ENCODE measurements at regions not wholly inside any gene's neighbourhood (a gene's known extent, or its start where the extent isn't known, plus 50 kb on each side); places are given as distances from the start of the nearest gene placed in this dataset.

- no peak for ATAC-seq (ENCODE audit: low FRiP score in 2 of 2)
- no peak for DNase-seq
- TF ChIP-seq POLR2A (IDR thresholded peaks at IDR 0.05) (no peak), CTCF (IDR thresholded peaks at IDR 0.05) (no peak), POLR2AphosphoS5 (IDR thresholded peaks at IDR 0.05) (no peak), EP300 (IDR thresholded peaks at IDR 0.05) (no peak)
- no peaks in the 10 kb centered on the region for H3K27me3 ChIP-seq
- WGBS, 2 donors, result 87 to 88% methylated on average over 3 of the region's 3 CpGs
- H3K27ac ChIP-seq, result no peak overlapping the region
- H3K36me3 ChIP-seq, result no peaks in the 10 kb centered on the region
- H3K4me3 ChIP-seq, result no peak overlapping the region
- no peaks in the 10 kb centered on the region for H3K4me1 ChIP-seq
- H3K9me3 ChIP-seq, result no peaks in the 10 kb centered on the region
These were observed 118.0 kb downstream of the SINHCAF start for GRCh38 chr12:31207799-31208465.

- ATAC-seq (ENCODE audit: low FRiP score in 2 of 2) (no peak), DNase-seq (no peak)
- 81 to 82% methylated on average over 3 of the region's 3 CpGs for WGBS, 2 donors
- Histone ChIP-seq H3K27ac (no peak overlapping the region), H3K9me3 (no peaks in the 10 kb centered on the region), H3K4me1 (no peaks in the 10 kb centered on the region), H3K36me3 (no peaks in the 10 kb centered on the region), H3K27me3 (no peaks in the 10 kb centered on the region), H3K4me3 (no peak overlapping the region)
- no peak for TF ChIP-seq POLR2AphosphoS5 (IDR thresholded peaks at IDR 0.05)
- no peak for TF ChIP-seq EP300 (IDR thresholded peaks at IDR 0.05)
- no peak for TF ChIP-seq CTCF (IDR thresholded peaks at IDR 0.05)
- TF ChIP-seq POLR2A (IDR thresholded peaks at IDR 0.05), result no peak
These were observed 115.8 kb downstream of the SINHCAF start for GRCh38 chr12:31210104-31210503.

GRCh38 chr12:31210541-31210940, 115.4 kb downstream of the SINHCAF start:
- H3K36me3 ChIP-seq, result no peaks in the 10 kb centered on the region
- H3K4me1 ChIP-seq, result no peaks in the 10 kb centered on the region
- no peaks in the 10 kb centered on the region for H3K9me3 ChIP-seq
- no peak overlapping the region for H3K27ac ChIP-seq
- H3K27me3 ChIP-seq, result no peaks in the 10 kb centered on the region
- ATAC-seq (ENCODE audit: low FRiP score in 2 of 2), result no peak
- 95 to 98% methylated on average over 1 of the region's 1 CpG for whole genome bisulfite sequencing, 2 donors
- no peak for TF ChIP-seq CTCF (IDR thresholded peaks at IDR 0.05)
- no peak for TF ChIP-seq POLR2AphosphoS5 (IDR thresholded peaks at IDR 0.05)
- TF ChIP-seq POLR2A (IDR thresholded peaks at IDR 0.05), result no peak
- no peak for TF ChIP-seq EP300 (IDR thresholded peaks at IDR 0.05)
- H3K4me3 ChIP-seq, result no peak overlapping the region
- no peak for DNase-seq

GRCh38 chr12:31214626-31215517, 111.1 kb downstream of the SINHCAF start:
- DNase-seq (no peak), ATAC-seq (ENCODE audit: low FRiP score in 2 of 2) (no peak)
- Histone ChIP-seq H3K27me3 (no peaks in the 10 kb centered on the region), H3K36me3 (no peaks in the 10 kb centered on the region), H3K9me3 (no peaks in the 10 kb centered on the region), H3K27ac (no peak overlapping the region), H3K4me3 (no peak overlapping the region), H3K4me1 (no peaks in the 10 kb centered on the region)
- 79 to 83% methylated on average over 7 of the region's 7 CpGs for WGBS, 2 donors
- no peak for TF ChIP-seq CTCF (IDR thresholded peaks at IDR 0.05)
- no peak for TF ChIP-seq POLR2AphosphoS5 (IDR thresholded peaks at IDR 0.05)
- no peak for TF ChIP-seq POLR2A (IDR thresholded peaks at IDR 0.05)
- TF ChIP-seq EP300 (IDR thresholded peaks at IDR 0.05), result no peak

Data from upper lobe of left lung (tissue), 6 donors.